ENCODE measurements at regions not wholly inside any gene's neighbourhood (a gene's known extent, or its start where the extent isn't known, plus 50 kb on each side); places are given as distances from the start of the nearest gene placed in this dataset.

DNA sequence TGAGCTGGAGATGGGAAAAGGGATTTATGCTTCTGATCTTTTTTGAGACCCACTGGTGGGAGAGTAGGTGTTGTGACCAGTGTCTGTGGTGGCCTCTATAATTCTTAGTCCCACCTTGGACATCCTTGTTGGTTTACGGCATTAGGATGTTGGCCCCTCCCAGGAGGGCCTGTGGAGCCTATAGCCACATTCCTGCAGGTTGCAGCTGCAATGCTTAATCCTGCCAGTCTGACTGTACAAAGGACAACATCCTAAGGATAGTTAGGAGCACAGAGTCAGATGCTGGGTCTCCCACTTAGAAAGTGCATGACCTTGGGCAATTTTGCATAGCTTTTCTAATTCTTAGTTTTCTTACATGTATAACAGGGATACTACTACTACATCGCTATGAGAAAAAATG is 150.9 kb upstream of the SLC38A2 start:
- DNase-seq (ENCODE audit: low spot score): no peak

GRCh38 chr12:46522071-46522470 is 149.5 kb upstream of the SLC38A2 start:
- TF ChIP-seq, protein P1, sequence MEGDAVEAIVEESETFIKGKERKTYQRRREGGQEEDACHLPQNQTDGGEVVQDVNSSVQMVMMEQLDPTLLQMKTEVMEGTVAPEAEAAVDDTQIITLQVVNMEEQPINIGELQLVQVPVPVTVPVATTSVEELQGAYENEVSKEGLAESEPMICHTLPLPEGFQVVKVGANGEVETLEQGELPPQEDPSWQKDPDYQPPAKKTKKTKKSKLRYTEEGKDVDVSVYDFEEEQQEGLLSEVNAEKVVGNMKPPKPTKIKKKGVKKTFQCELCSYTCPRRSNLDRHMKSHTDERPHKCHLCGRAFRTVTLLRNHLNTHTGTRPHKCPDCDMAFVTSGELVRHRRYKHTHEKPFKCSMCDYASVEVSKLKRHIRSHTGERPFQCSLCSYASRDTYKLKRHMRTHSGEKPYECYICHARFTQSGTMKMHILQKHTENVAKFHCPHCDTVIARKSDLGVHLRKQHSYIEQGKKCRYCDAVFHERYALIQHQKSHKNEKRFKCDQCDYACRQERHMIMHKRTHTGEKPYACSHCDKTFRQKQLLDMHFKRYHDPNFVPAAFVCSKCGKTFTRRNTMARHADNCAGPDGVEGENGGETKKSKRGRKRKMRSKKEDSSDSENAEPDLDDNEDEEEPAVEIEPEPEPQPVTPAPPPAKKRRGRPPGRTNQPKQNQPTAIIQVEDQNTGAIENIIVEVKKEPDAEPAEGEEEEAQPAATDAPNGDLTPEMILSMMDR (IDR thresholded peaks at IDR 0.05; ENCODE audit: poor library complexity, severe bottlenecking): no peak
- Histone ChIP-seq H3K36me3 (ENCODE audit: low read depth) (no peaks in the 10 kb centered on the region), H3K27me3 (ENCODE audit: insufficient read depth, poor library complexity, severe bottlenecking) (no peaks in the 10 kb centered on the region), H3K27ac (ENCODE audit: poor library complexity, severe bottlenecking) (no peak overlapping the region), H3K4me1 (ENCODE audit: insufficient read depth, poor library complexity, severe bottlenecking) (peaks cover 15% of the 10 kb centered on the region), H3K4me3 (ENCODE audit: severe bottlenecking) (no peak overlapping the region), H3K9me3 (ENCODE audit: severe bottlenecking) (no peaks in the 10 kb centered on the region)
- DNase-seq (ENCODE audit: low spot score): no peak
- no peak for ATAC-seq (ENCODE audit: low read depth)

More for the DNA sequence above, 150.9 kb upstream of the SLC38A2 start:
- H3K36me3 ChIP-seq (ENCODE audit: low read depth): no peaks in the 10 kb centered on the region
- peak overlapping the region; percentile 55 for H3K27ac ChIP-seq (ENCODE audit: poor library complexity, severe bottlenecking)
- no peaks in the 10 kb centered on the region for H3K9me3 ChIP-seq (ENCODE audit: severe bottlenecking)
- ATAC-seq (ENCODE audit: low read depth): no peak
- H3K27me3 ChIP-seq (ENCODE audit: insufficient read depth, poor library complexity, severe bottlenecking): no peaks in the 10 kb centered on the region
- H3K4me3 ChIP-seq (ENCODE audit: severe bottlenecking): no peak overlapping the region
- H3K4me1 ChIP-seq (ENCODE audit: insufficient read depth, poor library complexity, severe bottlenecking): peaks cover 15% of the 10 kb centered on the region
- TF ChIP-seq, protein P1 (IDR thresholded peaks at IDR 0.05; ENCODE audit: poor library complexity, severe bottlenecking): no peak

DNA sequence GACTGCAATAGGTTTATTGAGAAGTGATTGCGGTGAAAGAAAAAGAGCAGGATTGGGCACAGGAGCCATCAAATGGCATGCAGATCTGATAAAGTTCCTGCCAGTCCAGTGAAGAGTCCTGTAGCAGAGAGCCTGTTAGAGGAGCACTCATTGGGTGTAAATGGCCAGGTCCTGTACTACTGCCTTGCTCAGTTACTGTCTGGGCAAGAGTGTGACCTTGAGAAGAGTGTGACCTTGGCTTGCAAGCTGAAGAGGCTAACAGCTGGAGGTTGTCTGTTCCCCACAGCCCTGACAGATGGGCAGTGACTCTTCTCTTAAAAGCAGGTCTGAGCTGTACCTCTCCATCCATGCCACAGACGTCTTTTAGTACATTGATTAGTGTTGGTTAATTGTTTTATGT is 148.6 kb upstream of the SLC38A2 start:
- Histone ChIP-seq H3K27ac (ENCODE audit: poor library complexity, severe bottlenecking) (no peak overlapping the region), H3K9me3 (ENCODE audit: severe bottlenecking) (no peaks in the 10 kb centered on the region), H3K4me1 (ENCODE audit: insufficient read depth, poor library complexity, severe bottlenecking) (peaks cover 15% of the 10 kb centered on the region), H3K36me3 (ENCODE audit: low read depth) (no peaks in the 10 kb centered on the region), H3K4me3 (ENCODE audit: severe bottlenecking) (no peak overlapping the region), H3K27me3 (ENCODE audit: insufficient read depth, poor library complexity, severe bottlenecking) (no peaks in the 10 kb centered on the region)
- TF ChIP-seq, protein P1 (IDR thresholded peaks at IDR 0.05; ENCODE audit: poor library complexity, severe bottlenecking): no peak
- DNase-seq (ENCODE audit: low spot score): no peak
- ATAC-seq (ENCODE audit: low read depth): no peak

- ATAC-seq (ENCODE audit: low read depth) (no peak), DNase-seq (ENCODE audit: low spot score) (no peak)
- TF ChIP-seq, protein P1 (IDR thresholded peaks at IDR 0.05; ENCODE audit: poor library complexity, severe bottlenecking): no peak
- Histone ChIP-seq H3K27me3 (ENCODE audit: insufficient read depth, poor library complexity, severe bottlenecking) (no peaks in the 10 kb centered on the region), H3K4me3 (ENCODE audit: severe bottlenecking) (no peak overlapping the region), H3K4me1 (ENCODE audit: insufficient read depth, poor library complexity, severe bottlenecking) (peaks cover 19% of the 10 kb centered on the region), H3K27ac (ENCODE audit: poor library complexity, severe bottlenecking) (no peak overlapping the region), H3K36me3 (ENCODE audit: low read depth) (no peaks in the 10 kb centered on the region), H3K9me3 (ENCODE audit: severe bottlenecking) (no peaks in the 10 kb centered on the region)
Measured at GRCh38 chr12:46519407-46519806, 146.8 kb upstream of the SLC38A2 start.

DNA sequence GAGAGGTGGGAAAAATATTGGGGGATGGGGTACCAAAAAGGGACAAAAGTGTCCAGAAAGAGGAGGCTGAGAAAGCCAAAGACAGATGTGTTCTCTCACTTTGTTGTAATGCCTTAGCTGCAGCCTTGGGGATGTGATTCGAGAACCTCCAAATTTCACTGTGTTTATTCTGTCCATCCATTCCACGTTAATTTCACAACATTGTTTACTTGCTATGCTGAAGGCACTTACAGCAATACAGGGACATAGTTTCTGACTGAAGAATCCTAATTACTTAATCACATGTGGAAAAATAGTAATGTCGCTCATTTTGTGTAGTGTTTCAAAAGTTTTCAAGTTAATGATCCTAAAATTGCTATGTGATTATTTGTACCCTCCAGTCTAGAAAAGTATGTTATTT is 146.2 kb upstream of the SLC38A2 start:
- no peaks in the 10 kb centered on the region for H3K9me3 ChIP-seq (ENCODE audit: severe bottlenecking)
- TF ChIP-seq, protein P1 (IDR thresholded peaks at IDR 0.05; ENCODE audit: poor library complexity, severe bottlenecking): no peak
- ATAC-seq (ENCODE audit: low read depth) (no peak), DNase-seq (ENCODE audit: low spot score) (no peak)
- H3K4me1 ChIP-seq (ENCODE audit: insufficient read depth, poor library complexity, severe bottlenecking): peaks cover 14% of the 10 kb centered on the region
- no peak overlapping the region for H3K4me3 ChIP-seq (ENCODE audit: severe bottlenecking)
- H3K36me3 ChIP-seq (ENCODE audit: low read depth): no peaks in the 10 kb centered on the region
- no peak overlapping the region for H3K27ac ChIP-seq (ENCODE audit: poor library complexity, severe bottlenecking)
- no peaks in the 10 kb centered on the region for H3K27me3 ChIP-seq (ENCODE audit: insufficient read depth, poor library complexity, severe bottlenecking)

Measured in RWPE2 (cell line).